ENCODE measurements at regions not wholly inside any gene's neighbourhood (a gene's known extent, or its start where the extent isn't known, plus 50 kb on each side); places are given as distances from the start of the nearest gene placed in this dataset.

GRCh38 chr6:90895299-90896074 is 308.6 kb upstream of the MAP3K7 start:
- whole genome bisulfite sequencing (ENCODE audit: insufficient coverage), result 100% methylated on average over 2 of the region's 9 CpGs

More at GRCh38 chr6:90895299-90896074, 308.6 kb upstream of the MAP3K7 start:
- H3K4me2 ChIP-seq (replicated peaks; ENCODE audit: extremely low read depth, low read length, poor library complexity, severe bottlenecking), result no peak overlapping the region
- H3K4me1 Mint-ChIP-seq, result no peaks in the 10 kb centered on the region
- H3K36me3 Mint-ChIP-seq, result no peaks in the 10 kb centered on the region
- no peaks in the 10 kb centered on the region for H3K36me3 ChIP-seq (replicated peaks in 1 of 2; ENCODE audit: control insufficient read depth in 1 of 2, insufficient read depth in 2 of 2, low read length in 2 of 2)
- no peak overlapping the region for H3K4me3 ChIP-seq (replicated peaks in 1 of 3; ENCODE audit: low read depth in 2 of 3, low read length in 3 of 3)
- H3K27me3 Mint-ChIP-seq (ENCODE audit: low read depth in 3 of 3), result peaks cover 0 to 3% (median 0%) of the 10 kb centered on the region in 3 donors
- H2AFZ ChIP-seq (ENCODE audit: insufficient read depth, low read depth, low read length, poor library complexity, severe bottlenecking), result no peak overlapping the region
- no peak overlapping the region for H3K4me3 Mint-ChIP-seq
- H3K9ac ChIP-seq (ENCODE audit: insufficient read depth, low read length, poor library complexity, severe bottlenecking), result no peak overlapping the region
- H3K27ac Mint-ChIP-seq, result no peak overlapping the region
- TF ChIP-seq CTCF (IDR thresholded peaks at IDR 0.05), result no peak
- H3K27ac ChIP-seq (ENCODE audit: low read depth in 1 of 2, low read length in 2 of 2), result no peak overlapping the region
- no peak for DNase-seq
- H4K20me1 ChIP-seq (ENCODE audit: insufficient read depth, low read length), result no peaks in the 10 kb centered on the region
- no peaks in the 10 kb centered on the region for H3K9me3 ChIP-seq (replicated peaks in 1 of 2; ENCODE audit: control insufficient read depth in 1 of 2, insufficient read depth in 1 of 2, low read length in 2 of 2)
- H3K9me3 Mint-ChIP-seq, result no peaks in the 10 kb centered on the region
- no peaks in the 10 kb centered on the region for H3K4me1 ChIP-seq (ENCODE audit: control insufficient read depth in 1 of 2, insufficient read depth in 2 of 2, low read length in 2 of 2)
- no peaks in the 10 kb centered on the region for H3K27me3 ChIP-seq (ENCODE audit: control insufficient read depth in 2 of 2, insufficient read depth in 2 of 2, low read length in 2 of 2)
- H3K79me2 ChIP-seq (ENCODE audit: insufficient read depth, low read length), result no peaks in the 10 kb centered on the region
- intact Hi-C loops (cut with micrococcal nuclease), result no loop called here
